NCI-H82 treated with DMSO at 0.1 percent for 48 hours (cell line): ENCODE measurements at regions not wholly inside any gene's neighbourhood (a gene's known extent, or its start where the extent isn't known, plus 50 kb on each side); places are given as distances from the start of the nearest gene placed in this dataset.
"Not testable (repeated sequence)": the region's sequence is repeated elsewhere in the genome, so short reads cannot be mapped to it uniquely, and the experiment has no call there.

Source experiments
- DNase-seq: peaks from one replicate; lab custom pipeline; 2025; ENCODE audit not compliant: unreplicated experiment; lab: John Stamatoyannopoulos, UW

DNA sequence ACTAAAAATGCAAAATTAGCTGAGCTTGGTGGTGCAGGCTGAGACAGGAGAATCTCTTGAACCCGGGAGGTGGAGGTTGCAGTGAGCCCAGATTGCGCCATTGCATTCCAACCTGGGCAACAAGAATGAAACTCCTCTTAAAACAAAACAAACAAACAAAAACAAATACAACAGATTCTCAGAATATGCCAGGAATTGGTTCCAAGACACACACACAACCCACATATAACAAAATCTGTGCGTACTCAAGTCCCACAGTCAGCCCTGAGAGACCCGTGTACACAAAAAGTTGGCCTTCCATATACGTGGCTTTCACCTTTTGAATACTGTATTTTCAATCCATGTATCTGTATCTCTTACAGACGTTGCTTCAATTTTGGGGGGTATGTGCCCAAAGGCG, 98.9 kb upstream of the MARCKS start:
- DNase-seq = no peak

DNA sequence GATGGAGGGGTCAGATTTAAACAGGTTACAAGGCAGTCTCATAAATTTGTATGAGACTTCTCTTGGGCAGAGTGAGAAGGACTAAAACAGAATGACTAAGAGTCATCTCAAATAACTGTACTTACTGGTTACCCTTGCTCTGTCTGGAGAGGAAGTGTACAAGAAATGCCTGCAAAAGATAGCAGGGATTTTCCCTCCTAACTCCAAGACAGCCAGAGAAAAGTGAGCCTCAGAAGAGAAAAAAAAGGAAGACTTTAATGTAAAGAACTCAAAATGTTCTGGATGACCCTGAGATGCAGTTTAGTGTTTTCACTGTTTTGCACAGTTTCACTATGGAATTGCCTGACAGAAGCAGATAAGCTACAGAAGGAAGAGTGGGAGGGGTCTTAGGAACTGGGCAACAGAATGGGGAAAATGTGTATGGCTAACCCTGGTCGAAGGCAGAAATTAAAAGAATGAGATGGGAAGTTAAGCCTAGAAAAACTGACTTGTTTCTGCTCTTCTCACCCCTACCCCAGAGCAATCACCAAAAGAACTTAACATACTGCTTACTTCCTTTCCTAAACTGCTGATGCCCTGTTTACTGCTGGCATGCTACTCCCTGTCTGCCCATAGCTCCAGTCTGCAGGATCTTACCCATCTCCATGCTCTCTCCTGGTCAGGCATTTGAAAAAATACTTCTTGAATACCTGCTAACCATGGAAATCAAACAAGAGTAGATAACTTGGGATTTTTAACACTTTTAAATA, 98.1 kb upstream of the MARCKS start:
- no peak for DNase-seq

DNA sequence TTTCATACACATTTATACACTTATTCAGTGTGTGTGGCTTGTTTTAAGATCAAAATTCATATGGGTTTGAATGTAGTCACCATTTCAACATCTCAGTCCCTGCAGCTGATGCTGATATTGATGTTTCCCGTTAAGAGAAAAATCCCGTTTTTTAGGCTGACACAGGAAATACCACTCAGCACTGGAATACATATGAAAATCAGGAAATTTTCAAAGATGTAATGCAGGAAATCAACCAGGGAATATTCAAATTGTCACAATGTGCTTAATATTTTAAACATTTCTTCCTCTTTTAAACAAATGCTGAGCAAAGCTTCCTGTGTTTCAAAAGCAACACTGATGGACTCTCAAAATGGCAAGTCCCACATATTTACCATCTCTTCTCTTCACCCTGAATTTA, 94.5 kb upstream of the MARCKS start:
- no peak for DNase-seq

DNA sequence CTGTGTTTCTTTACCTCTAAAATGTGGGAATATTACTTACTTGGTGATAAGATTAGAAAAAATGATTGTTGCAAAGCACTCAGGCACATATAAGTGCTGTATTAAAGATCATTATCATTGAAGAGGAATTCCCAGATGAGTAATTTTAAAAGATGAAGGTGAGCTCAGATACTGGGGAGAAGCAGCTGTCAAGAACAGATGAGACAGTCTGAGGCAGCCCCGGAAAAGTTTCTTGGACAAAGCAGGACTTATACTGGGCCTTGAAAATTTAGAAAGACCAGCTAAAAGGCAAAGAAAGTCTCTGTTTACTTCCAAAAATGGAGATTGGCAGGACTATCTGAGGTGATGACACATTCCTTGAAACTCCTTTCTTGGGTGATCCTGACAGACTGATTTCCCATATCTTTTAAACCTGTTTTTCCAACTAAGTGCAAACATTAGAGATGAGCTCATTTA, 93.8 kb upstream of the MARCKS start:
- no peak for DNase-seq

DNA sequence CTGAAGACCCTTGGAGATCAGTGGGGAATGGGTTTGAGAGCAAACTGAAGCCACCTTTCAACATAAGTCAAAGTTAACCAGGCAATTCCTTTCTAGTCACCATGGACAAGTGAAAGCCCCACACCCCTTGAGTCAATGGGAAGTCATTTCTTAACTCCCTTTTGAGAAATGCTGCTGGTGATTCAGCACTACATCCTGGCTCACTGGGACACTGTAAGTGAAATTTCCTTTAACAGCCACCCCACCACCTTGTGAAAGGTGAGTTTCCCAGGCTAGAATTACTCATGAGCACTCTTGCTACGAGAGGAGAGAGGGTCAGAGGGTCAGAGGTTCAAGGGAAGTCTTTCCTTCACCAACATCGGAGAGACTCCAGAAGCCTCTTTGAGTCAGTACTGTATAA, 93.3 kb upstream of the MARCKS start:
- no peak for DNase-seq

DNA sequence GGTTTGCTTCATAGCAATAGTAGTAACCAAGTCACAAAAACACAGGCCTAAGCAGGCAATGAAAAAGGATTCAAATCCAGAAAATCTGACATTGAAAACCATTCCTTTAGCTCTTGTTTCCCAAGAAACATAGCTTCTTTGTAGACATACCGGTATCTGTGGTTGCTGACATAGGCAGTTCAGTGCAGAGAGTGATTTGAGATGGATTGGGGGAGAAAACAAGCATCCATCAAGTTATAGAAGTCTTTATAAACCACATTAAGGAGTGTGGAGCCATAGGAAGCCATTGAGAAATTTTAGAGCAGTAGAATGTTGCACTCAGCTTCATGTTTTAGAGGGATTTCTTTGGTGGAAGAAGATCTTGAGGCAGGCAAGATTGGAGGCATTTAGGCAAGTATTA, 91.2 kb upstream of the MARCKS start:
- no peak for DNase-seq

DNA sequence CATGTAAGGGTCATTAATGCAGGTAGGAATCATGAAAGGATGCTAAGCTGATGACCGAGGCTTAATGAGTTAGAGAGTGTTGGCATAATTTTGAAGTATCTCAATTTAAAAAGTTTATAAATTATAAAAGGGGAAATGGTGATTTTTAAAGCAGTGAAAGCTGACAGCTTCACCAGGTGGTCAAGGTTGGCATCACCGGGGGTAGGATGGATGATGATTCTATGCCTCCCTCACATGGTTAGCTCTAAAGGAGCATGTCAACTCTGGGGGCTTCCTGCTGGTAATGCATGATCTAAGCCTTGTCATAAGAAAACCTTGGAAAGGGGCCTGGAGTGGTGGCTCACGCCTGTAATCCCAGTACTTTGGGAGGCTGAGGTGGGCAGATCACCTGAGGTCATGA, 89.2 kb upstream of the MARCKS start:
- no peak for DNase-seq

DNA sequence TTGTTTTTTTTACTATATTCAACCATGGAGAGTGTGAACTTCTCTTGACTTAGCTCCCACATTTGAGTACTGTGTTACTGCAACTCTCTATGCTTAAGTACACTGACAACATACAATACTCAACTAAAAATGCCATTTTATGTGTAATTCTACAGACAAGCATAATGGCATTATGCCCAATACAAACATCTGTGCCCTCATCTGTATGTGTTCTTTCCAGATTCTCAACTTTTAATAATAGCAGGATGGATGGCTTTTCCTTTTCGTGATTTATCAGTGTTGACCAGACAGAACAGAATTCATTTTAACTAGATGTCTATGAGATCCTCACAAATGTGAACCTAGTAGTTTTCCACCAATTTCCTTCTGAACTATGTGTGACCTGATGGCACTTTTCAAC, 84.2 kb upstream of the MARCKS start:
- no peak for DNase-seq

DNA sequence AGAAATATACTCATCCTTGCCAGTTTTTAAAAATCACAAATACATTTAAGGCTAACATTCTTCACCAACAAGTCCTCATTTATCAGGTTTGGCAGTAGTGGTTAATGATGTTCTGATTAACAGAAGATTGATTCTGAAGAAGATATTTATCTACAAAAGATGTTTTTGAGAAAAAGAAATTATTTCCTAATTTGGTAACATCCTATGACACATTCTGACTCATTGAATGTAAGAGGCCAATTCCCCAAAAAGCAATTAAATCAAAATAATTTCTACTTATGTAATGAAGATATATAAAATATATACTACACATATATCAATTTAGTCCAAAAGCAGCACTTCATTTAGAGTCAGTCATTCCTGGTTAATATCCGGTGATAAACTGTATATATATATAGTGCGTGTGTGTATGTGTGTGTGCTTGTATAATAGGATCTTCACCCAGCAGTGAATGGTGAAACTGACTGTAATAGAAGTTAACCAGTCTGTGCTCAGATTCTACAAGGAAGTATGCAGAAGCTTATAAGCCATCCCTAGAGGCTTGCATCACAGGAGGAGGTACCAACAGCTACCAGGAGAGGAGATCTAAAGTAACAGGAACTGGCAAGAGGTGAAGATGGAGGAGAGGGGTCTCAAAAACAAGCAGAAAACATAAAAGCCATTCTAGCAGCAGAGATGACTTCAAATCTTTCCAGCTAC, 82.9 kb upstream of the MARCKS start:
- no peak for DNase-seq

DNA sequence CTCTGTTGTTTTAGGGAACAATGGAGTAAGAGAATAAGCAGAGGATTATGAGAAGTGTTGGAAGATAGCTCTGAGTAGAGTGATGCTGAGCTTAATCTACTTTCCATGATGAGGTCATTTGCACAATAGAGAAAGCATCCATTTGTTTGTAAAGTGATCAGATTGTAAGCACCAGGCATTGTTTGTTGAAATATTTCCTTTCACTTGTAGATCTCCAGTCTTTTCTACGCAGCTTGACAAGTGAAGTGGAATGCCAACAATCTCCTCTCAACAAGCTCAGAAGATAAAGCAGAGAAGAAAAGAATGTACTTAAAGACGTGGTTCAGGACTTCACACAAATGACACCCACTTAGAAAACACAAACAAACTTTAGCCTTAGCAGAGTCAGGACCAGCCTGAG, 80.1 kb upstream of the MARCKS start:
- no peak for DNase-seq

DNA sequence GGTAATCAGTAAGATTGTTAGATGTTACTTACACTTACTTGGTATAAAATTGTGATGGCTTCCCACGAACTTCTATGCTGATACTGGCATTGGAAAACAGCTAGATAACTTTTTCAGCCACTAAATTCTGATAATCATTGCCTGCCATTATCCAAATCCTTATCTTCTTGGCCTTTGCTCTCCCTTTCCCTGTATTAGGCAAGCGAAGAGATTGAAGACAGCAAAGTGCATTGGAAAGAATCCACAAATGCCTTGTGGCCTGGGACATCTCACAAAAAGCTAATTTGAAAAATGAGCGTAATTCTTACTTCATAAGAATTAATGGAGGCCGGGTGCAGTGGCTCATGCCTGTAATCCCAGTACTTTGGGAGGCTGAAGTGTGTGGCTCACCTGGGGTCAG, 79.5 kb upstream of the MARCKS start:
- DNase-seq = no peak

DNA sequence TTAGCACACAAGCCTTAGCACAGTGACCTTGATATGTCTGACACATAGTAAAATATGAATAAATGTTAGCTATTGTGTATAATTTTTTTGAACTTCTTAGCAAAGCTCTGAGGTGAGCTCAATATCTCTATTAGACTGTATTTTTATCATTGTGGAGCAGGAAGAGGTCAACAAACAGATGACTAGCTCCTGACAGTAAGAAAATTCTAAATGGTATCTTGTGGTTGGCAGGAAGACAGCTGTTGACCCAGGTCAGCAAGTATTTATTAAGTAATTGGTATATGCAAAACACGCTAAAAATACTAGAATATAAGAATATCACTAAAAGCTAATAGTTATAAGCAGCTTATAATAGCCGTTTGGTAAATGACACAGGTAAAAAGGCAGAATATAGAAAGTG, 77.5 kb upstream of the MARCKS start:
- no peak for DNase-seq

DNA sequence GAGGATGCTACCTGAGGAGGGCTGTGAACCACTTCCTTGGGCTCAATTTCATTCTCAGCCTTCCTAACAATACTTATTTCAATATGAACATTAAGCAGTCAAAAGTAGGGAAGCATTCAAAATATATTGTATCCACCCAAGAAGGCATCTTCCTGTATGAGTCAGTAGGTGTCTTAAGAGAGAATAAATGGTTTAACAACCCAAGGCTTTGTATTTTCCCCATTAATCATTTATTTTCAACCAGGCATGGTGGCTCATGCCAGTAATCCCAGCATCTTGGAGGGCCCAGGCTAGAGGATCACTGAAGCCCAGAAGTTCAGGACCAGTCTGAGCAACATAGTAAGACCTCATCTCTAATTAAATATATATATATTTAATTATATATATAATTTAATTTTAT, 74.5 kb upstream of the MARCKS start:
- no peak for DNase-seq

DNA sequence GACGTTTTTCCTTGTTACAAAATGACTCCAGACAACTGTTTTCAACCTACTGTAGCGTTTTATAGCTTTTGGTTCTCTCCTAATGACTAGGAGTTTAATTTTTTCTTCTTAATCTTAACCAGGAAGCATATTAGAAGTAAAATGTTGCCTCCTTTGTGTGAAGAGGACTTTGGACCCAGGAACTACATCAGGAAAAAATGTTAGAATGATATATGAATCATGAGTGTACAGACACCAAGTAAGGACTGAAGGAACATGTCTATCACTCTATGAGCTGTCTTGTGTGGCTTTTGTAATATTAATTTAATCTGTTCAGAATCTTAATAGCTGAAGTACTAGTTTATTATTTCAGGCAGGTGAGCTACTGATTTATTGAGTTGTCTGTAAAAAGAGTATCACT, 71.0 kb upstream of the MARCKS start:
- no peak for DNase-seq

DNA sequence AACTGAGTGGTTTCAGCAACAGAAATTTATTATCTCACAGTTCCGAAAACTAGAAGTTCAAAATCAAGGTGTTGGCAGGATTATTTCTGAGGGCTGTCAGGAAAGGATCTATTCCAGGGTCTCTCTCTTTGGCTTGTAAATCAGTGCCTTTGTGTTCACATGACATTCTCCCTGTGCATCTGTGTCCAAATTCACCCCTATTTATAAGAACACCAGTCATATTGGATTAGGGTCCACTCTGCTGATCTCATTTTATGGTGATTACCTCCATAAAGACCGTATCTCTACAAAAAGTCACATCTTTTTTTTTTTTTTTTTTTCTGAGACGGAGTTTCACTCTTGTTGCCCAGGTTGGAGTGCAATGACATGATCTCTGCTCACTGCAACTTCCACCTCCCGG, 68.6 kb upstream of the MARCKS start:
- peak; percentile 34 for DNase-seq

DNA sequence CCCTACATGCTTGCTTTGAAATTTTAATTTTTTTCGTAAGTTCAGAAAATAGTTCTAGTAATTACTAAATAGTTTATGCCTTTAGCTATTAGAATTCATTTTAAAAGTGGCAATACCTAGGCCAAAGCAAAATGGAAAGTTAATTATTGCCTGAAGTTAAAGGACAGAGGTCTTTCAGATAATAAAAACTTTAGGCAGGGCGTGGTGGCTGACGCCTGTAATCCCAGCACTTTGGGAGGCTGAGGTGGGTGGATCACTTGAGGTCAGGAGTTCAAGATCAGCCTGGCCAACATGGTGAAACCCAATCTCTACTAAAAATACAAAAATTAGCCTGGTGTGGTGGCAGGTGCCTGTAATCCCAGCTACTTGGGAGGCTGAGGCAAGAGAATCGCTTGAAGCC, 65.9 kb upstream of the MARCKS start:
- DNase-seq = not testable (repeated sequence)

DNA sequence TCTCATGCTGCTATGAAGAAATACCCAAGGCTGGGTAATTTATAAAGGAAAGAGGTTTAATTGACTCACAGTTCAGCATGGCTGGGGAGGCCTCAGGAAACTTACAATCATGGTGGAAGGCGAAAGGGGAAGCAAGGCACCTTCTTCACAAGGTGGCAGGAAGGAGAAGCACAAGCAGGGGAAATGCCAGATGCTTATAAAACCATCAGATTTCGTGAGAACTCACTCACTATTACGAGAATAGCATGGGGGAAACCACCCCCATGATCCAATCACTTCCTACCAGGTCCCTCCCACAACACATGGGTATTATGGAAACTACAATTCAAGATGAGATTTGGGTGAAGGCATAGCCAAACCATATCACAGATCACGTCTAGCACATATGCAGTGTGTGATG, 61.8 kb upstream of the MARCKS start:
- DNase-seq = not testable (repeated sequence)

DNA sequence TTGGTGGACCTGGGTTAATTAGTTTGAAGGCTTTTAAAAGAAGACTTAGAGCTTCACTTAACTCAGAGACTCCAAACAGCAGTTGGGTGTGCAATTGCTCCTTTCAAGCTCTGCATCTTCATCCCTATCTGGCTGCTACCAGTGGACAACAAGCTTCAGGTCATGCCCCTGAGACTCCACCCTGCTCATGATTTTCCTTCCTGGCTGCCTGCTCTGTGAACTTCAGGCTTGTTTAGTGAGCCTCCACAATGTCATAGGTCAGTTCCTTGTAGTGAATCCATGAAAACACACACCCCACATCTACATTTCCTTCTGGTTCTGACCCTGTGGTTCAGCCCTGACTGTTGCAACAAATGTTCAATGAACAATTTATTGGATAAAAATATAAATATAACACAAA, 61.1 kb upstream of the MARCKS start:
- DNase-seq = no peak

DNA sequence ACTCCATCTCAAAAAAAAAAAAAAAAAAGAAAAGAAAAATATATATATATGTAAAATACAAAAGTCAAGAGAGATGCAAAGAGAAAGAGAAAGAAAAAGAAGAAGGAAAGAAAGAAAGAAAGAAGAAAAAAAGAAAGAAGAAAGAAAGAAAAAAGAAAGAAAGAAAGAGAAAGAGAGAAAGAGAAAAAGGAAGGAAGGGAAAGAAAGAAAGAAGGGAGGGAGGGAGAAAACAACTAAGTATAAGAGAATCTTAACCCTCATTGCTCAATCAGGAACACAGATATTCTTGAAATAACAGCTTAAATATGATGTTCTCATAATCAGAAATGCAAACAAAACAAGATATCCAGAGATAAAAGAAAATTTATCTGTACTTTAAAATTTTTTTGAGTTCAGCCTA, 54.4 kb upstream of the MARCKS start:
- DNase-seq = no peak

DNA sequence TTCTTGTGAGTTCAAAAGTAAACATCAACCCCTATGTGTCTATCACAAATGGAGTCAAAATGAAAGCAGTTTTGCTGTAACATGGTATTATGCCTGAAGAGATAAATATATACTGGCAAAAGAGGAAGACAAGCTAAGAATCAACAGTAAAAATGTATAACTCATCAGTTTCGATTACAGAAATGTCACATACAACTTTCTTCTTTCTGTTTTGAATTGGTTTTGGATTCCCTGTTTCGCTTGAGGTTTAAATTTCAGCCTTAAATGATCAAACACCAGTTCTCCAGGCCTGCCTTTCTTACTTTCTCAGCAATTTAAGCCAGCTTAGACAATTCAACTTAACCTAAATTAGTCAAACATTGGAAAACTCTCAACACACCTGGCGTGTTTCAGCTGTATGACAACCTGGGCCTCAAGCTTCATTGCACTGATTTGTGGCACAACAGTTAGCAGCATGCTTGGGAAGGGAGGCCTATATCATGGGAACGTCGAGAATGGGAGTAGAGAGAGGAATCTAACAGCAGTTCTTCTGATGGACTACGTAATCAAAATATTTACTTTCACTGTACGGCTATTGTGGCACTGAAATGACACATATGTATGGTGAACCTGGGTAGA, 51.9 kb upstream of the MARCKS start:
- no peak for DNase-seq

DNA sequence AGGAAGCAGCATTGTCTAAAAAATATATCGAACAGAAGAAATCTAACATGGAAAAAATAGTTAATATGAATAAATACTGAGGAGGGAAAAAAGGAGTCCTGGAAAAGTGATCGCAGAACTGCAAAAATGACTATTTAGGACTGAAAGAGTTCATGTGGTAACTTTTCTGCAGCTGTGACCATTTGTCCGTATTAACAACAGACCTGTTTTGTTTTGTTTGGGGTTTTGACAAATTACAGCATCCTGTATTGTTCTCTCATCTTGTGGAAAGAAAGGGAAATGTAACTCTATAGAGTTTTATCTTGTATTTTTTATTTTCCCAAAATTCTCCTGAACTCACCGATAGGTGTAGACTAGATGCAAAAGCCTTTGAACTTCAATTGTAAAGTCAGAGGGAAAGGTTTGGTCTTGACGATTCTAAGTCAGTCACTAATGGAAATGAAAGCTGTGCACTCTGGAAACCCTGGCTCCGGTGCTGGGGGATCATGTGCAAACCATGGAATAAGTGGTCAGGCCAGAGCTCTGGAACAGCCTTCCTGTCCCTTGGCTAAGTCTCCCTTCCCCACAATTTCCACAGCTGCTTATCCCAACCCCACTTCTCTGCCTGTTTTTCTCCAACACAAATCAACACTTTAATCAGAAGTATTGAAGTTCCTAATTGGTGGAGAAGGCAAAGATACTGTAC, 51.2 kb upstream of the MARCKS start:
- no peak for DNase-seq
